ENCODE measurements at regions not wholly inside any gene's neighbourhood (a gene's known extent, or its start where the extent isn't known, plus 50 kb on each side); places are given as distances from the start of the nearest gene placed in this dataset.
"Not testable (repeated sequence)": the region's sequence is repeated elsewhere in the genome, so short reads cannot be mapped to it uniquely, and the experiment has no call there.

DNA sequence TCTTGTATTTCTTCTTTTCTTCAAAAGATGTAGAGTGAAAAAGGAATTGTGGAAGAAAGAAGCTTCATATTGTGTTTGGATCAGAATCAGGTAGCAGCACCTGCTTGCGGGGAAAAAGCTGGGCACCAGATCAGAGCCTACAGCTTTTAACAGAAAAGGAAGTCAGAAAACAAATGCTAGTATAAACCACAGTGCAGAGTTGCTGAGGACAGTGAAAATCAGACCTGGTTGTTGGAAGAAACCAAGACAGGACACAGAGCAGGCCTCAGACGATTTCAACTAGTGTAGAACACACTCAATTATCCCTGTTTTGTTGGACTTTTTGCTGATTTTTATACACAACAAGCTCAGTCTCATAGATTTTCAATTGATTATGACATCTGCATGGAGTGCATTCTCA, 221.4 kb downstream of the PTN start:
- Histone ChIP-seq H3K4me1 (replicated peaks in 1 of 2) (no peaks in the 10 kb centered on the region), H3K27me3 (no peaks in the 10 kb centered on the region), H3K4me3 (no peak overlapping the region), H3K36me3 (replicated peaks in 1 of 2) (no peaks in the 10 kb centered on the region), H3K27ac (no peak overlapping the region), H3K9me3 (replicated peaks in 1 of 3) (no peaks in the 10 kb centered on the region)
- TF ChIP-seq, protein P1, sequence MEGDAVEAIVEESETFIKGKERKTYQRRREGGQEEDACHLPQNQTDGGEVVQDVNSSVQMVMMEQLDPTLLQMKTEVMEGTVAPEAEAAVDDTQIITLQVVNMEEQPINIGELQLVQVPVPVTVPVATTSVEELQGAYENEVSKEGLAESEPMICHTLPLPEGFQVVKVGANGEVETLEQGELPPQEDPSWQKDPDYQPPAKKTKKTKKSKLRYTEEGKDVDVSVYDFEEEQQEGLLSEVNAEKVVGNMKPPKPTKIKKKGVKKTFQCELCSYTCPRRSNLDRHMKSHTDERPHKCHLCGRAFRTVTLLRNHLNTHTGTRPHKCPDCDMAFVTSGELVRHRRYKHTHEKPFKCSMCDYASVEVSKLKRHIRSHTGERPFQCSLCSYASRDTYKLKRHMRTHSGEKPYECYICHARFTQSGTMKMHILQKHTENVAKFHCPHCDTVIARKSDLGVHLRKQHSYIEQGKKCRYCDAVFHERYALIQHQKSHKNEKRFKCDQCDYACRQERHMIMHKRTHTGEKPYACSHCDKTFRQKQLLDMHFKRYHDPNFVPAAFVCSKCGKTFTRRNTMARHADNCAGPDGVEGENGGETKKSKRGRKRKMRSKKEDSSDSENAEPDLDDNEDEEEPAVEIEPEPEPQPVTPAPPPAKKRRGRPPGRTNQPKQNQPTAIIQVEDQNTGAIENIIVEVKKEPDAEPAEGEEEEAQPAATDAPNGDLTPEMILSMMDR (IDR thresholded peaks at IDR 0.05): no peak
- no peak for TF ChIP-seq POLR2A (IDR thresholded peaks at IDR 0.05)
- intact Hi-C loops (cut with DNase I): no loop called here
- DNase-seq: no peak
- 72 to 81% (median 76%) methylated on average over 2 of the region's 2 CpGs for WGBS, 4 donors

DNA sequence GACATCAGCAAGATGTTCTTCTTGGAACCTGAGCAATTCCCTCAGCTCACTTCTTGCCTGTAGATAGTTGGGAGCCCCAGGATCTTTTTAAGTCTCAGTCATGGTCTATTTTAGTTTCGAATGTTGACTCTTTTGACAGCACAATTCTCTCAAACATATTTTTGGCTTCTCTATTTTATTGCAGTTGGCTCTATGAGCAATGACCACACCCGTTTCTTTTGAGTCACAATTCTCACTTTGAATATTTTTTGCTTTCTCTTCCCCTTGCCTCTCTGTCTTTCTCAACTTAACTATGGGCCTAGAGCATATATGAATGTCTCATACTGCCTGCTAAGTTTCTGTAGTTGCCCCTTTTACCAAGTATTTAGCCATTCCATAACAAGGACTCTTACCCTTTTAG, 222.8 kb downstream of the PTN start:
- no peak for TF ChIP-seq POLR2A (IDR thresholded peaks at IDR 0.05)
- TF ChIP-seq, protein P1 (IDR thresholded peaks at IDR 0.05): no peak
- H3K4me3 ChIP-seq: no peak overlapping the region
- no peak for DNase-seq
- H3K4me1 ChIP-seq (replicated peaks in 1 of 2): no peaks in the 10 kb centered on the region
- H3K27ac ChIP-seq: no peak overlapping the region
- H3K36me3 ChIP-seq (replicated peaks in 1 of 2): no peaks in the 10 kb centered on the region
- intact Hi-C loops (cut with DNase I): no loop called here
- H3K27me3 ChIP-seq: no peaks in the 10 kb centered on the region
- H3K9me3 ChIP-seq (replicated peaks in 1 of 3): no peaks in the 10 kb centered on the region
- 64 to 69% (median 66%) methylated on average over 2 of the region's 2 CpGs for WGBS, 4 donors

DNA sequence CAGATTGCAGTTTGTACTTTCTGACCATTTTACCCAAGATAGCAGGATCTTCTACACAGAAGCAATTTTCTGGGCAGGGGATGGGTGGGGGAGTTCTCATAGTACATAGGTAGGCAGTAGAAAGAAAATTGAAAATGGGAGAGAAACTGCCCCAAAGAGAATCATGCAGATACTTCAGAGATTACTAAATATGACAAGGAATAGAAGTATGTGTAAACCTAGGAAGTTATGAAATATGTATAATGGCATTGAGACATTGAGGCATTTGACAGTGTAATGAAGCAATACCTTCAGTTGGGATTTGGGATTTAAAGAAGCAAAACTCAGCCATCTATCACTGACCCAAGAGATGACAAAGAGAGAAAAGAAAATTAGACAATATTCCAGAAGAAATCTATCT, 233.0 kb downstream of the PTN start:
- no peak for DNase-seq
- intact Hi-C loops (cut with DNase I): no loop called here
- no peaks in the 10 kb centered on the region for H3K36me3 ChIP-seq (replicated peaks in 1 of 2)
- H3K4me3 ChIP-seq: no peak overlapping the region
- no peaks in the 10 kb centered on the region for H3K27me3 ChIP-seq
- H3K4me1 ChIP-seq (replicated peaks in 1 of 2): no peaks in the 10 kb centered on the region
- H3K9me3 ChIP-seq (replicated peaks in 1 of 3): no peaks in the 10 kb centered on the region
- TF ChIP-seq, protein P1 (IDR thresholded peaks at IDR 0.05): no peak
- no peak for TF ChIP-seq POLR2A (IDR thresholded peaks at IDR 0.05)
- H3K27ac ChIP-seq: no peak overlapping the region

DNA sequence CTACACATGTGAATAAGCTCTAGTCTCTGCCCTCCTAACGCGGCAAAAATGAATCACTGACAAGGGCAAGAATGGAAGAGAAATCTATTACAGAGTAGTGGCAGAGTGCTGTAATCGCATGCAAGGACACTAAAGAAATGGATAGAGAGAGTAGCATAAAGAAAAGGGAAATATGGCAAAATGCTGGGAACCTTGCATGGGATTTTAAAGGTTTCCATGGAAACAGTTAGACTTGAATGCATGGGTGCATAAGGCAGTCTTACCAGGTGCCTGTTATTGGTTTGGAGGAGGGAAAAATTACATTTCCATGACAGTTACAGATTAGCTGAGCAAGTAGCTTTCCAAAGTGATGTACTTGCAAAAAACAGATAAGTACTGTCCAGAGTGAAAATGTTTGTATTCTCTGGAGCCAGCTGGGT, 233.4 kb downstream of the PTN start:
- no peak overlapping the region for H3K27ac ChIP-seq
- TF ChIP-seq POLR2A (IDR thresholded peaks at IDR 0.05): no peak
- TF ChIP-seq, protein P1 (IDR thresholded peaks at IDR 0.05): no peak
- no peaks in the 10 kb centered on the region for H3K36me3 ChIP-seq (replicated peaks in 1 of 2)
- H3K4me3 ChIP-seq: no peak overlapping the region
- 38 to 60% (median 49%) methylated on average over 3 of the region's 3 CpGs for WGBS, 4 donors
- no peaks in the 10 kb centered on the region for H3K9me3 ChIP-seq (replicated peaks in 1 of 3)
- H3K4me1 ChIP-seq (replicated peaks in 1 of 2): no peaks in the 10 kb centered on the region
- DNase-seq: no peak
- intact Hi-C loops (cut with DNase I): no loop called here
- H3K27me3 ChIP-seq: no peaks in the 10 kb centered on the region

DNA sequence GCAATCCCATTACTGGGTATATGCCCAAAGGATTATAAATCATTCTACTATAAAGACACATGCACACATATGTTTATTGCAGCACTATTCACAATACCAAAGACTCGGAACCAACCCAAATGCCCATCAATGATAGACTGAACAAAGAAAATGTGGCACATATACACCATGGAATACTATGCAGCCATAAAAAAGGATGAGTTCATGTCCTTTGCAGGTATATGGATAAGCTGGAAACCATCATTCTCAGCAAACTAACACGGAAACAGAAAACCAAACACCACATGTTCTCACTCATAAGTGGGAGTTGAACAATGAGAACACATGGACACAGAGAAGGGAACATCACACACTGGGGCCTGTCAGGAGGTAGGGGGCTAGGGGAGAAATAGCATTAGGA, 235.7 kb downstream of the PTN start:
- H3K4me3 ChIP-seq; intact Hi-C loops (cut with DNase I); H3K4me1 ChIP-seq (replicated peaks in 1 of 2); H3K27me3 ChIP-seq; H3K36me3 ChIP-seq (replicated peaks in 1 of 2); H3K9me3 ChIP-seq (replicated peaks in 1 of 3); DNase-seq; H3K27ac ChIP-seq: not testable (repeated sequence)
- 69 to 76% (median 73%) methylated on average over 2 of the region's 2 CpGs for WGBS, 4 donors

DNA sequence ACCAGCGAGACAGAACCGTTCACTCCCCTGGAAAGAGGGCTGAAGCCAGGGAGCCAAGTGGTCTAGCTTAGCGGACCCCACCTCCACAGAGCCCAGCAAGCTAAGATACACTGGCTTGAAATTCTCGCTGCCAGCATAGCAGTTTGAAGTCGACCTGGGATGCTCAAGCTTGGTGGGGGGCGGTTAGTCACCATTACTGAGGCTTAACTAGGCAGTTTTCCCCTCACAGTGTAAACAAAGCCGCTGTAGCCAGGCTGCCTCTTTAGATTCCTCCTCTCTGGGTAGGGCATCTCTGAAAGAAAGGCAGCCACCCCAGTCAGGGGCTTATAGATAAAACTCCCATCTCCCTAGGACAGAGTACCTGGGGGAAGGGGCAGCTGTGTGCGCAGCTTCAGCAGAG, 235.1 kb downstream of the CHRM2 start:
- H3K9me3 ChIP-seq (replicated peaks in 1 of 3); intact Hi-C loops (cut with DNase I); H3K27ac ChIP-seq; H3K36me3 ChIP-seq (replicated peaks in 1 of 2); H3K27me3 ChIP-seq; H3K4me3 ChIP-seq; DNase-seq; H3K4me1 ChIP-seq (replicated peaks in 1 of 2): not testable (repeated sequence)
- WGBS, 4 donors: 74 to 100% (median 87%) methylated on average over 4 to 8 of the region's 8 CpGs
